GM10266 (cell line): ENCODE measurements at regions not wholly inside any gene's neighbourhood (a gene's known extent, or its start where the extent isn't known, plus 50 kb on each side); places are given as distances from the start of the nearest gene placed in this dataset.

Source experiments
- DNase-seq: peaks from one replicate; pipeline ENCODE4 v3.0.0; 2012; ENCODE audit errors: extremely low spot score
- TF ChIP-seq, protein P1 (sequence below): IDR thresholded peaks from 2 replicates; pipeline ENCODE4 v1.5.1; 2012; ENCODE audit warnings: mild to moderate bottlenecking, low read depth; ENCODE audit not compliant: control insufficient read depth, insufficient read depth; ENCODE audit errors: missing control alignments

DNA sequence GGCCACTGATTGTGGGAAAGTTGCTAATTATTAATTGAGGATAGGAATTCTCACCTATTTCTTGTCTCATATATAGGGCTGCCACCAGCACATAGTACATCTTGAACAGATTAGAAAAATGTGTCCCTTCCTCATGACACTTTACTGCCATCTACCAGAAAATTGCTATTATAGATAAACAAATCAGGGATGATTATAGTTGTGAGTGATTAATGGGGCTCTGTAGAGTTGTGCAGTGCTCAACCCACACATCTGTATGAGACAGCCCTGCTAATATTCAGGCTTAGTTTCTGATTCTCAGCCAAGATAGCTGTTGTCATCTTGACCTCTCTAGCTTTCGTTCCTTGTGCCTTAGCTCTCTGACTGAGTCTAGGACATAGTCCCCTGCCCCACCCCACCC lies 373.3 kb downstream of the TLE4 start:
- TF ChIP-seq, protein P1, sequence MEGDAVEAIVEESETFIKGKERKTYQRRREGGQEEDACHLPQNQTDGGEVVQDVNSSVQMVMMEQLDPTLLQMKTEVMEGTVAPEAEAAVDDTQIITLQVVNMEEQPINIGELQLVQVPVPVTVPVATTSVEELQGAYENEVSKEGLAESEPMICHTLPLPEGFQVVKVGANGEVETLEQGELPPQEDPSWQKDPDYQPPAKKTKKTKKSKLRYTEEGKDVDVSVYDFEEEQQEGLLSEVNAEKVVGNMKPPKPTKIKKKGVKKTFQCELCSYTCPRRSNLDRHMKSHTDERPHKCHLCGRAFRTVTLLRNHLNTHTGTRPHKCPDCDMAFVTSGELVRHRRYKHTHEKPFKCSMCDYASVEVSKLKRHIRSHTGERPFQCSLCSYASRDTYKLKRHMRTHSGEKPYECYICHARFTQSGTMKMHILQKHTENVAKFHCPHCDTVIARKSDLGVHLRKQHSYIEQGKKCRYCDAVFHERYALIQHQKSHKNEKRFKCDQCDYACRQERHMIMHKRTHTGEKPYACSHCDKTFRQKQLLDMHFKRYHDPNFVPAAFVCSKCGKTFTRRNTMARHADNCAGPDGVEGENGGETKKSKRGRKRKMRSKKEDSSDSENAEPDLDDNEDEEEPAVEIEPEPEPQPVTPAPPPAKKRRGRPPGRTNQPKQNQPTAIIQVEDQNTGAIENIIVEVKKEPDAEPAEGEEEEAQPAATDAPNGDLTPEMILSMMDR: no peak
- DNase-seq: no peak

DNA sequence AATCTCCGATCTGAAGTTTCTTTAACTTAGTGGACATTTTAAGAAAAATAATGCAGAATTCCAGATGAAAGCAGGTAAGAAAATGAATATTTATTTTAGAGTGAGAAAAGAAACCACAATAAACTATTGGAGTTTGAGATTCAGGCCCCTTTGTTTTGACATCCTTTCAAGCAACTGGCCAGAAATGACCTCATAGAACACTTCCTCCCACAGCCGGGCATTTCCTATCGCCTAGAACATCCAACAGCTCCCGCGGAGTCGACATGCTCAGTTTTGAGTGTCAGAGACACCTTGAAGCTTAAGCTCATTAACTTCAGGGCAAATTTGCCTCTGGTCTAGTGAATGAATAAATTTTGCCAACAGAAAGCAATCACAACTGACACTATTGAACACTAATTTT lies 369.2 kb downstream of the TLE4 start:
- TF ChIP-seq, protein P1: no peak
- no peak for DNase-seq

DNA sequence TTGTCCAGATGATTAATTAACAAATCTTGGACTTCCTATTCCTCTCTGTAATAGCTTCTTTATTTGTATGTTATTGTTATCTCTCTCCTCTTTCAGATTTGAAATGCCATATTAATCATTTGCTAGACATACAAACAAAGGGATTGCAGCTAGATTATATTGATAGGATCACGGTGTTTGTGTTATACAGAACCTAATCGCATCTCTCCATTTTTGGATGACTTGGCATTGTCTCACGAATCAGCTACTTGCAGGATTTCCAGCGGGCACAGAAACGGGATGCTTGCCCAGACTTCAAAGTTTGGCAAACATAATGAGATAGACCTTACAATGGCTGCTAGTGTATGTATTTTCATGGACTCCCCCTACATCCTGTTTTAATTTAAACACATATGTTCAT lies 368.1 kb downstream of the TLE4 start:
- TF ChIP-seq, protein P1: no peak
- DNase-seq: no peak

DNA sequence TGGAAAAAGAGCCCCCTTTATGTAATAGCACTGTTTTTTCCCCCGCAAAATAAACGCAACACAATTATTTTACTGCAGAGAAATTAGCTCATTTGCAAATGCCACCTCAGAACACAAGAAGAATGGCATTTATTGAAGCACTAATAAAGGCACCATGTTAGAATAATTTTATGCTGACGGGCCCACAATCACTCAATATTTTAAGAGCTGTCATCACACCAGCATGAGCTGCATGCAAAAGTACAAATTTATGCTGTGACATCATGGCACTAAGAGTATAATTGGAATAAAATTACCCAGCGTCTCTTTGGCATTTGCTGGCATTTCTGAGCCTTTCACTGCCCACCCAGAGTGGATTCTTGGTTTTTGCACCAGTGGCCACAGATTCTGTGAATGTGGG lies 364.6 kb downstream of the TLE4 start:
- TF ChIP-seq, protein P1: no peak
- no peak for DNase-seq

DNA sequence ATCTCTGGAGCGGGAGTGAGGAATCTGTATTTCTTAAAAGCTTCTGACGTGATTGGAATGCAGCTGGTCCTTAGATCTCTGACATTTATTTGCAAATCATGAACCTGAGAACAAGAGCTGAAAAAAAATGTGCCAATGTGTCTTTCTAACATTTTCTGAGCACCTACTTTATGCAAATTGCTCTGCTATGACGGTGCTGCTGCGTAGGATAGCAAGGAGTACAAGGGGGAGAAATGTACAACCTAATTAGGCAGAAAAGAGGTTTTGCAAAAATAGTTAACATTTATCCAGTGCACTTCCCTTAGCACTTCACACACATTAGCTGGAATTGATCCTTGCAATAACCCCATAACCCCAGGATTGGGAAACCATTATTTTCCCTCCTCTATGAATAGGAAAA lies 357.5 kb downstream of the TLE4 start:
- no peak for DNase-seq
- TF ChIP-seq, protein P1: no peak

DNA sequence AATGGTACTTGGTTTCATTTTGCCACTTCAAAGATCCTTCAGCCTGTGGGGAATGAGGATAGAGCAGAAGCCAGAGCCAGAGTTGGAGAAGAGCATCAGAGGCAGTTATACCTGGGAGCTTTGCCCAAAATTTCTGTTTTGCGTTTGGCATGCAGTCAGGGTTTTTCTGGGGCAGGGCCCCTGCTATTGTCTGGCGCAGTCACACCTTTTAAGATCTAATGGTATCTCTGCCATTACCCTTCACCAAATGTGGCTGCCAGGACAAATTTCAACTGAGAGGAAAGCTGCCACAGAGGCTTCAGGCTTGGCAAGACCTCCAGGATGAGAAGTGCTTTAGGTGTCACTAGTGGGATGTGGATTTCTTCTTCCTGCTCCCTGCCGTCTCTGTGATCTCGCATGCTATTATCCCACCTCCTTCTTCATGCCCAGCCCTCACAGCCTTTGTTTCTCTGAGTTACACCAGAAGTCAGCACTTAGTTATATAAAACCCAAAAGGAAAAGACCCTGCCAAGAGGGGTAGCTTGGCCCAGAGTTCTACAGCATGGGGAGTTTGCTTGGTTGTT lies 357.0 kb downstream of the TLE4 start:
- TF ChIP-seq, protein P1: no peak
- DNase-seq: no peak

DNA sequence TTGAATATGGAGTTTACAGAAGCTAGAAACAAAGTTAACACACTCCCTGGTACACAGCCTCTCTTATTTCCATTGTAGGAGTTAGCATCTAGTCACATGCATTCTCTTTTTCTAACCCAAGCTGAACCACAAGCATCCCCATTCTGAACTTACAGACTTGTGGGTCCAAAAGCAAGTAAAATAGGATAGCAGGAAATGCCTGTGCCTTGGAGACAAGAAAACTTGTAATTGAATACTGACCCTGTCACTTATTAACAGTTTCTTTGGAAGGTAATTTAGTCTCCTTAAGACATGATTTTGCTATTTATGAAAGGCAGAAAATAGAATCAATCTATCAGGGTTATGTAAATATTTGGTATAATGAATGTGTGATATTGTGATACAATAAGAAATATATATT lies 353.6 kb downstream of the TLE4 start:
- TF ChIP-seq, protein P1: no peak
- no peak for DNase-seq
